ENCODE measurements at regions not wholly inside any gene's neighbourhood (a gene's known extent, or its start where the extent isn't known, plus 50 kb on each side); places are given as distances from the start of the nearest gene placed in this dataset.
A peak's percentile ranks its signal among the peaks of the same experiment; 100 is the strongest.
"Not testable (repeated sequence)": the region's sequence is repeated elsewhere in the genome, so short reads cannot be mapped to it uniquely, and the experiment has no call there.

DNA sequence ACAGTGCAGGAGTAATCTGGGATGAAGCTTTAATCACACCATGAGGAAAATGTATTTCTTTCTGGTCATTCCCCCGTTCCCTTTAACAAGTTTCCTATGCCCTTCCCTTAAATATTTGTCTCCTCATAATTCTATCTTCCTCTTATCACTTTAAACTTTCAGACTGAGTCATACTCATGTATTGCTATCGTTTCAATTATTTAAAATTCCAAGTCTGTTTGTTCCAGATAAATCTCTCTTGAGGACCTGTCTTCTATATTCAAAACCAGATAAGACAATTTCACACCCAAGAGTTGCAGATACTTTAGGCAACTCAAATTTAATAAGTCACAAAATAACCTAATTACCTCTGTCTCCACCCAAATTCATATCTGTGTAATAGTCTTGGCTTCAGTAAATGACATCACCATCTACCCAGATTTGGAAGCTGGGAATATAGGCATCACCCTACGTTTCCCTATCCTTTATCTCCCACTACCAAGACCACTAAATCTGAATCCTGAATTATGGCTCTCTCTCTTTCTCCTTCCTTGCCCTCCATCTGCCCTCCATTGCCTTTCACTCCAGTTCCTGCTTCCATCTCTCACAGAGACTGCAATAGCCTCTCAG, 220.1 kb downstream of the PYDC2 start:
- H3K36me3 ChIP-seq = no peaks in the 10 kb centered on the region
- DNase-seq = no peak
- TF ChIP-seq POLR2A (IDR thresholded peaks at IDR 0.05) = no peak
- TF ChIP-seq POLR2AphosphoS5 (IDR thresholded peaks at IDR 0.05) = no peak
- TF ChIP-seq EP300 (IDR thresholded peaks at IDR 0.05) = no peak
- TF ChIP-seq, protein P1, sequence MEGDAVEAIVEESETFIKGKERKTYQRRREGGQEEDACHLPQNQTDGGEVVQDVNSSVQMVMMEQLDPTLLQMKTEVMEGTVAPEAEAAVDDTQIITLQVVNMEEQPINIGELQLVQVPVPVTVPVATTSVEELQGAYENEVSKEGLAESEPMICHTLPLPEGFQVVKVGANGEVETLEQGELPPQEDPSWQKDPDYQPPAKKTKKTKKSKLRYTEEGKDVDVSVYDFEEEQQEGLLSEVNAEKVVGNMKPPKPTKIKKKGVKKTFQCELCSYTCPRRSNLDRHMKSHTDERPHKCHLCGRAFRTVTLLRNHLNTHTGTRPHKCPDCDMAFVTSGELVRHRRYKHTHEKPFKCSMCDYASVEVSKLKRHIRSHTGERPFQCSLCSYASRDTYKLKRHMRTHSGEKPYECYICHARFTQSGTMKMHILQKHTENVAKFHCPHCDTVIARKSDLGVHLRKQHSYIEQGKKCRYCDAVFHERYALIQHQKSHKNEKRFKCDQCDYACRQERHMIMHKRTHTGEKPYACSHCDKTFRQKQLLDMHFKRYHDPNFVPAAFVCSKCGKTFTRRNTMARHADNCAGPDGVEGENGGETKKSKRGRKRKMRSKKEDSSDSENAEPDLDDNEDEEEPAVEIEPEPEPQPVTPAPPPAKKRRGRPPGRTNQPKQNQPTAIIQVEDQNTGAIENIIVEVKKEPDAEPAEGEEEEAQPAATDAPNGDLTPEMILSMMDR (IDR thresholded peaks at IDR 0.05) = no peak
- intact Hi-C loops (cut with DNase I; ENCODE audit: low total_unique reads) = no loop called here
- no peak overlapping the region for H3K27ac ChIP-seq
- WGBS, 5 donors = 17 to 33% (median 28%) methylated on average over 3 of the region's 3 CpGs
- H3K4me3 ChIP-seq = no peak overlapping the region
- no peaks in the 10 kb centered on the region for H3K27me3 ChIP-seq
- no peaks in the 10 kb centered on the region for H3K9me3 ChIP-seq
- H3K4me1 ChIP-seq = no peaks in the 10 kb centered on the region

DNA sequence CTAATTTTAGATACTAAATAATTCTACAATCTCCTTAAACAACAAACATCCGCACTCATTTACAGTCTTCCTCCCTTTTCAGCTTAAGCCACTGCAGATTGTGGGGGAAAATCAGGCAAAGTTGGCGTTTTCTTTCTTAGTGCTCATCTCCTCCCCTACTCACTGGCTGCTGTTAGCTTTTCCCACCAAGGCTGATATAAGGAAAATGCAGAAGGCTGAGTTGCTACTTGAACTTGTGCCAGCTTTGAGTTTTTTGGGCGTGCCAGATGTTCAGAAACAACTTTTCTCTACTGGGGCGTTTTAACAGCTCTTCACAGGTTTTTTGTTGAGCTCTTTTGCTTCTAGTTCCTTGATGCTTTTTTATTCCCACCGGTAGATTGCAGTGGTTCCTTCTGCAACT, 222.0 kb downstream of the PYDC2 start:
- no peak overlapping the region for H3K27ac ChIP-seq
- no peak overlapping the region for H3K4me3 ChIP-seq
- no peaks in the 10 kb centered on the region for H3K27me3 ChIP-seq
- peak in 1 of 2 donors; percentile 20 for DNase-seq
- H3K9me3 ChIP-seq = no peaks in the 10 kb centered on the region
- no peaks in the 10 kb centered on the region for H3K4me1 ChIP-seq
- no peaks in the 10 kb centered on the region for H3K36me3 ChIP-seq
- 50 to 61% (median 53%) methylated on average over 5 of the region's 5 CpGs for WGBS, 5 donors
- TF ChIP-seq POLR2A (IDR thresholded peaks at IDR 0.05) (no peak), EP300 (IDR thresholded peaks at IDR 0.05) (no peak), POLR2AphosphoS5 (IDR thresholded peaks at IDR 0.05) (no peak)
- TF ChIP-seq, protein P1 (IDR thresholded peaks at IDR 0.05) = no peak
- intact Hi-C loops (cut with DNase I; ENCODE audit: low total_unique reads) = no loop called here

DNA sequence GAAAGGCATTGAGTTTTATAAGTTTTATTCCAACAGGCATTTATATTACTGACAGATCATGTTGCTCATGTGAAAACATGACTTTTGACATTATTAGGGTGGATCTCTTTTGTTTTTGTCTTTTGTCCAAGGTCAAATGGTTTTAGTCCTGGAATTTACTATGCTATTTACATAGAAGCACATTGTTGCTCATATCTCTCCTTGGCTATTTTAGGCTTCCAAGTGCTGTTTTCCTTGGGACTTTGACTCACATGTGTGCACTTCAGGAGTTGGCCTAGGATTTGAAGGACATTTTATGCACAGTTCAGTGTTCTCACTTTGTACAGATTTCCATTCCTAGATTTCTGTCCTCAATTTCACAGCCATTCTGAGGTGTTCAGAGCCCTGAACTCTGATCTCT, 225.7 kb downstream of the PYDC2 start:
- H3K4me3 ChIP-seq = no peak overlapping the region
- DNase-seq = no peak
- H3K4me1 ChIP-seq = no peaks in the 10 kb centered on the region
- H3K36me3 ChIP-seq = no peaks in the 10 kb centered on the region
- intact Hi-C loops (cut with DNase I; ENCODE audit: low total_unique reads) = no loop called here
- TF ChIP-seq, protein P1 (IDR thresholded peaks at IDR 0.05) = no peak
- TF ChIP-seq EP300 (IDR thresholded peaks at IDR 0.05) = no peak
- no peaks in the 10 kb centered on the region for H3K27me3 ChIP-seq
- no peak overlapping the region for H3K27ac ChIP-seq
- H3K9me3 ChIP-seq = no peaks in the 10 kb centered on the region

DNA sequence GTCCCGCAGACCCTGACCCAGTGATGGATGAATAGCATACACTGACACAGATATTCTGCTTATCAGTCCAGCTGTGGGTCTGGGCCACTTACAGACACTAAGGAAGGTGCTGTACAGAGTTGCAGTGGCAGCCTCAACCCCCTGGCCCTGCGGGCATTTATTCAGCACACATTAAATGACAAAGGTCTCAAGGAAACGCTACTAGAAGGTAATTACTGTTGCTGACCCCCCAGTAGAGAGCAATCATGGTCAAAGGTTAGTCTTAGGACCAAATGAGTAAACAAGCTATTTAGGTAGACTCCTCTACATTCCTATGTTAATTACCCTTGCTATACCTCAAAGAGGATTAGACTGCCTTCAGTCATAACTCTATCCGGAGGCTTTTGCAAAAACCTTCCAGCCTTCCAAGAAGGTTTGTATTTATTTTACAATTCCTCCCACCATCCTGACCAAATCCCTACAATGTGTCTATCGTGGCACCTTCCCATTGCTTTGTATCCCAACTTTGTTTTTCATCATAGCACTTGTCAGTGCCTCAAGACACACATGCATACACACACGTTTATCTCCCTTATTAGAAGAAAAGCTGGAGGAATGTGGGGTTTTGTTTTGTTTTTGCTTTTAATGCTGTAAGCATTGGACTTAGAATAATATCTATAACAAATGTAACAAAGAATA, 227.9 kb downstream of the PYDC2 start:
- Histone ChIP-seq H3K36me3 (no peaks in the 10 kb centered on the region), H3K9me3 (no peaks in the 10 kb centered on the region), H3K4me1 (no peaks in the 10 kb centered on the region), H3K27ac (no peak overlapping the region), H3K4me3 (no peak overlapping the region), H3K27me3 (no peaks in the 10 kb centered on the region)
- intact Hi-C loops (cut with DNase I; ENCODE audit: low total_unique reads) = no loop called here
- WGBS, 5 donors = 56 to 66% (median 58%) methylated on average over 6 of the region's 6 CpGs
- TF ChIP-seq POLR2A (IDR thresholded peaks at IDR 0.05) (no peak), EP300 (IDR thresholded peaks at IDR 0.05) (no peak), POLR2AphosphoS5 (IDR thresholded peaks at IDR 0.05) (no peak)
- TF ChIP-seq, protein P1 (IDR thresholded peaks at IDR 0.05) = no peak
- no peak for DNase-seq

DNA sequence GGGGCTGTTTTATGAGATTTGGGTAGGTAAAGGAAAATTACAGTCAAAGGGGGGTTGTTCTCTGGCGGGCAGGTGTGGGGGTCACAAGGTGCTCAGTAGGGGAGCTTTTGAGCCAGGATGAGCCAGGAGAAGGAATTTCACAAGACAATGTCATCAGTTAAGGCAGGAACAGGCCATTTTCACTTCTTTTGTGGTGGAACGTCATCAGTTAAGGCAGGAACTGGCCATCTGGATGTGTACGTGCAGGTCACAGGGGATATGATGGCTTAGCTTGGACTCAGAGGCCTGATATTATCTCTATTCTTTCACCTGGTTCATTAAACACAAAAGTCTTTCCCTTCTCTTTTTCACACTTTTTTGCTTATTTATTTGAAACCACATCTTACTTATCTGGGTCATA, 230.2 kb downstream of the PYDC2 start:
- H3K4me1 ChIP-seq; intact Hi-C loops (cut with DNase I; ENCODE audit: low total_unique reads); H3K27me3 ChIP-seq; H3K36me3 ChIP-seq; H3K9me3 ChIP-seq; DNase-seq; H3K27ac ChIP-seq; H3K4me3 ChIP-seq: not testable (repeated sequence)
- 57 to 83% (median 73%) methylated on average over 2 to 3 of the region's 3 CpGs for WGBS, 5 donors

All from stomach (tissue), 8 donors.